ENCODE measurements at regions not wholly inside any gene's neighbourhood (a gene's known extent, or its start where the extent isn't known, plus 50 kb on each side); places are given as distances from the start of the nearest gene placed in this dataset.

- TF ChIP-seq POLR2A (IDR thresholded peaks at IDR 0.05; ENCODE audit: low read depth, low read length) (no peak), TAF1 (IDR thresholded peaks at IDR 0.05; ENCODE audit: borderline replicate concordance, low read depth, low read length) (no peak)
Observed at GRCh38 chr7:119096683-119097082, 872.2 kb downstream of the ANKRD7 start.

Data from GM12892 (cell line).